SJCRH30 (cell line): ENCODE measurements at regions not wholly inside any gene's neighbourhood (a gene's known extent, or its start where the extent isn't known, plus 50 kb on each side); places are given as distances from the start of the nearest gene placed in this dataset.

ENCODE experiments used
- DNase-seq, 2 experiments: peaks; one replicate each; pipeline ENCODE4 v3.0.0-alpha.2; 2015 to 2020
- H3K27ac ChIP-seq: fragments of 250-450 bp; sonication (Bioruptor Pico); 2 replicates; pipeline ENCODE4 v1.5.1; 2020; ENCODE audit warnings: mild to moderate bottlenecking, moderate library complexity
- H3K27me3 ChIP-seq: fragments of 250-450 bp; sonication (Bioruptor Pico); 2 replicates; pipeline ENCODE4 v1.5.1; 2020; ENCODE audit warnings: mild to moderate bottlenecking, moderate library complexity
- H3K36me3 ChIP-seq: fragments of 250-450 bp; sonication (Bioruptor Pico); 2 replicates; pipeline ENCODE4 v1.5.1; 2020; ENCODE audit warnings: mild to moderate bottlenecking, moderate library complexity
- H3K4me1 ChIP-seq: fragments of 250-450 bp; sonication (Bioruptor Pico); 2 replicates; pipeline ENCODE4 v1.5.1; 2020; ENCODE audit warnings: mild to moderate bottlenecking, moderate library complexity
- H3K4me3 ChIP-seq: fragments of 250-450 bp; sonication (Bioruptor Pico); 2 replicates; pipeline ENCODE4 v1.5.1; 2020; ENCODE audit warnings: mild to moderate bottlenecking, moderate library complexity
- H3K9me3 ChIP-seq: fragments of 250-450 bp; sonication (Bioruptor Pico); replicated peaks from 2 replicates; pipeline ENCODE4 v1.5.1; 2020; ENCODE audit warnings: mild to moderate bottlenecking, moderate library complexity

GRCh38 chr7:128145191-128145590, 95.9 kb upstream of the LEP start:
- no peak for DNase-seq
- Histone ChIP-seq H3K4me3 (no peak overlapping the region), H3K27me3 (no peaks in the 10 kb centered on the region), H3K36me3 (no peaks in the 10 kb centered on the region), H3K4me1 (no peaks in the 10 kb centered on the region), H3K27ac (no peak overlapping the region), H3K9me3 (no peaks in the 10 kb centered on the region)

- Histone ChIP-seq H3K4me3 (no peak overlapping the region), H3K4me1 (no peaks in the 10 kb centered on the region), H3K36me3 (no peaks in the 10 kb centered on the region), H3K27ac (no peak overlapping the region), H3K9me3 (no peaks in the 10 kb centered on the region), H3K27me3 (no peaks in the 10 kb centered on the region)
- no peak for DNase-seq
Observed at GRCh38 chr7:128146052-128146451, 95.0 kb upstream of the LEP start.

- H3K4me3 ChIP-seq, result no peak overlapping the region
- peak in 1 of 2 experiments; percentile 22 for DNase-seq
- no peaks in the 10 kb centered on the region for H3K36me3 ChIP-seq
- no peaks in the 10 kb centered on the region for H3K4me1 ChIP-seq
- no peaks in the 10 kb centered on the region for H3K9me3 ChIP-seq
- H3K27me3 ChIP-seq, result no peaks in the 10 kb centered on the region
- no peak overlapping the region for H3K27ac ChIP-seq
Observed at GRCh38 chr7:128148676-128149075, 92.4 kb upstream of the LEP start.

- no peaks in the 10 kb centered on the region for H3K36me3 ChIP-seq
- peaks cover 3% of the 10 kb centered on the region; the same call in 1 of the 2 replicates for H3K4me1 ChIP-seq
- H3K9me3 ChIP-seq, result no peaks in the 10 kb centered on the region
- no peak for DNase-seq
- H3K27ac ChIP-seq, result no peak overlapping the region
- H3K4me3 ChIP-seq, result no peak overlapping the region
- H3K27me3 ChIP-seq, result peaks cover 8% of the 10 kb centered on the region; the same call in 1 of the 2 replicates
Observed at GRCh38 chr7:128150223-128150865, 90.7 kb upstream of the LEP start.

GRCh38 chr7:128151635-128152034, 89.4 kb upstream of the LEP start:
- Histone ChIP-seq H3K9me3 (no peaks in the 10 kb centered on the region), H3K4me3 (no peak overlapping the region), H3K27ac (no peak overlapping the region), H3K27me3 (peaks cover 10% of the 10 kb centered on the region; the same call in 1 of the 2 replicates), H3K4me1 (peaks cover 3% of the 10 kb centered on the region; the same call in 1 of the 2 replicates), H3K36me3 (no peaks in the 10 kb centered on the region)
- no peak for DNase-seq

GRCh38 chr7:128152721-128153120, 88.4 kb upstream of the LEP start:
- Histone ChIP-seq H3K9me3 (no peaks in the 10 kb centered on the region), H3K27ac (no peak overlapping the region), H3K4me1 (peaks cover 3% of the 10 kb centered on the region; the same call in 1 of the 2 replicates), H3K4me3 (no peak overlapping the region), H3K27me3 (peaks cover 10% of the 10 kb centered on the region; the same call in 1 of the 2 replicates), H3K36me3 (no peaks in the 10 kb centered on the region)
- DNase-seq, result no peak

- no peaks in the 10 kb centered on the region for H3K36me3 ChIP-seq
- no peak overlapping the region for H3K4me3 ChIP-seq
- no peak overlapping the region for H3K27ac ChIP-seq
- H3K4me1 ChIP-seq, result peaks cover 3% of the 10 kb centered on the region; the same call in 1 of the 2 replicates
- H3K27me3 ChIP-seq, result peaks cover 15% of the 10 kb centered on the region
- DNase-seq, result no peak
- no peaks in the 10 kb centered on the region for H3K9me3 ChIP-seq
Observed at GRCh38 chr7:128153436-128153835, 87.6 kb upstream of the LEP start.

GRCh38 chr7:128154504-128154903, 86.6 kb upstream of the LEP start:
- peaks cover 15% of the 10 kb centered on the region for H3K27me3 ChIP-seq

GRCh38 chr7:128155100-128155740, 85.9 kb upstream of the LEP start:
- Histone ChIP-seq H3K27ac (no peak overlapping the region), H3K27me3 (peaks cover 15% of the 10 kb centered on the region), H3K9me3 (no peaks in the 10 kb centered on the region), H3K4me1 (peaks cover 3% of the 10 kb centered on the region; the same call in 1 of the 2 replicates), H3K4me3 (no peak overlapping the region), H3K36me3 (no peaks in the 10 kb centered on the region)
- no peak for DNase-seq

More at GRCh38 chr7:128154504-128154903, 86.6 kb upstream of the LEP start:
- no peak overlapping the region for H3K27ac ChIP-seq
- peak in 1 of 2 experiments; percentile 23 for DNase-seq
- no peaks in the 10 kb centered on the region for H3K36me3 ChIP-seq
- peaks cover 3% of the 10 kb centered on the region; the same call in 1 of the 2 replicates for H3K4me1 ChIP-seq
- H3K9me3 ChIP-seq, result no peaks in the 10 kb centered on the region
- H3K4me3 ChIP-seq, result no peak overlapping the region

- Histone ChIP-seq H3K27ac (no peak overlapping the region), H3K27me3 (peaks cover 15% of the 10 kb centered on the region), H3K36me3 (no peaks in the 10 kb centered on the region), H3K4me3 (no peak overlapping the region), H3K4me1 (peaks cover 3% of the 10 kb centered on the region; the same call in 1 of the 2 replicates), H3K9me3 (no peaks in the 10 kb centered on the region)
- DNase-seq, result no peak
Observed at GRCh38 chr7:128157906-128158305, 83.2 kb upstream of the LEP start.

GRCh38 chr7:128158370-128158769, 82.7 kb upstream of the LEP start:
- peaks cover 15% of the 10 kb centered on the region for H3K27me3 ChIP-seq
- H3K4me3 ChIP-seq, result no peak overlapping the region
- H3K27ac ChIP-seq, result no peak overlapping the region
- H3K36me3 ChIP-seq, result no peaks in the 10 kb centered on the region
- H3K9me3 ChIP-seq, result no peaks in the 10 kb centered on the region
- no peak for DNase-seq
- H3K4me1 ChIP-seq, result peaks cover 3% of the 10 kb centered on the region; the same call in 1 of the 2 replicates

GRCh38 chr7:128160296-128160695, 80.8 kb upstream of the LEP start:
- Histone ChIP-seq H3K9me3 (no peaks in the 10 kb centered on the region), H3K4me3 (no peak overlapping the region), H3K36me3 (no peaks in the 10 kb centered on the region), H3K4me1 (no peaks in the 10 kb centered on the region), H3K27ac (no peak overlapping the region), H3K27me3 (peaks cover 7% of the 10 kb centered on the region)
- no peak for DNase-seq

GRCh38 chr7:128161466-128162125, 79.5 kb upstream of the LEP start:
- Histone ChIP-seq H3K27ac (no peak overlapping the region), H3K4me3 (no peak overlapping the region), H3K27me3 (peaks cover 4% of the 10 kb centered on the region), H3K9me3 (no peaks in the 10 kb centered on the region), H3K4me1 (no peaks in the 10 kb centered on the region), H3K36me3 (no peaks in the 10 kb centered on the region)
- DNase-seq, result no peak

- Histone ChIP-seq H3K4me1 (no peaks in the 10 kb centered on the region), H3K27ac (no peak overlapping the region), H3K36me3 (no peaks in the 10 kb centered on the region), H3K4me3 (no peak overlapping the region), H3K9me3 (no peaks in the 10 kb centered on the region), H3K27me3 (peaks cover 4% of the 10 kb centered on the region)
- no peak for DNase-seq
Observed at GRCh38 chr7:128162666-128163065, 78.4 kb upstream of the LEP start.

GRCh38 chr7:128163473-128163872, 77.6 kb upstream of the LEP start:
- Histone ChIP-seq H3K4me3 (no peak overlapping the region), H3K9me3 (no peaks in the 10 kb centered on the region), H3K27ac (no peak overlapping the region), H3K36me3 (no peaks in the 10 kb centered on the region), H3K4me1 (no peaks in the 10 kb centered on the region), H3K27me3 (no peaks in the 10 kb centered on the region)
- no peak for DNase-seq
